Inflammatory macrophage treated with lipopolysaccharide for 4 hours (primary cell): ENCODE measurements at regions not wholly inside any gene's neighbourhood (a gene's known extent, or its start where the extent isn't known, plus 50 kb on each side); places are given as distances from the start of the nearest gene placed in this dataset.
A peak's percentile ranks its signal among the peaks of the same experiment; 100 is the strongest.

Experiments used
- DNase-seq: peaks from one replicate; pipeline ENCODE4 v3.0.0-alpha.2; 2020

- peak; percentile 69 for DNase-seq
These were observed 515.7 kb downstream of the RPS24 start for GRCh38 chr10:78549140-78549935.

GRCh38 chr10:78550090-78550489 is 516.4 kb downstream of the RPS24 start:
- DNase-seq, result no peak

GRCh38 chr10:78550716-78551115 is 517.1 kb downstream of the RPS24 start:
- peak; percentile 32 for DNase-seq

- no peak for DNase-seq
These were observed 517.4 kb upstream of the ZMIZ1 start for GRCh38 chr10:78551184-78552005.

- no peak for DNase-seq
These were observed 516.4 kb upstream of the ZMIZ1 start for GRCh38 chr10:78552261-78552811.

- no peak for DNase-seq
These were observed 515.0 kb upstream of the ZMIZ1 start for GRCh38 chr10:78553792-78554191.

- no peak for DNase-seq
These were observed 513.6 kb upstream of the ZMIZ1 start for GRCh38 chr10:78555128-78555527.

- DNase-seq, result peak; percentile 80
These were observed 511.9 kb upstream of the ZMIZ1 start for GRCh38 chr10:78556705-78557432.

- no peak for DNase-seq
These were observed 511.3 kb upstream of the ZMIZ1 start for GRCh38 chr10:78557433-78557925.

GRCh38 chr10:78559661-78560340 is 509.0 kb upstream of the ZMIZ1 start:
- no peak for DNase-seq

GRCh38 chr10:78560341-78560688 is 508.5 kb upstream of the ZMIZ1 start:
- no peak for DNase-seq

- no peak for DNase-seq
These were observed 505.5 kb upstream of the ZMIZ1 start for GRCh38 chr10:78563314-78563713.

- DNase-seq, result no peak
These were observed 502.9 kb upstream of the ZMIZ1 start for GRCh38 chr10:78565841-78566240.

GRCh38 chr10:78566284-78567111 is 502.3 kb upstream of the ZMIZ1 start:
- no peak for DNase-seq

- DNase-seq, result peak; percentile 50
These were observed 500.9 kb upstream of the ZMIZ1 start for GRCh38 chr10:78567680-78568455.

- DNase-seq, result peak; percentile 80
These were observed 500.1 kb upstream of the ZMIZ1 start for GRCh38 chr10:78568620-78569019.

- no peak for DNase-seq
These were observed 498.0 kb upstream of the ZMIZ1 start for GRCh38 chr10:78570633-78571235.

GRCh38 chr10:78571286-78571685 is 497.5 kb upstream of the ZMIZ1 start:
- DNase-seq, result no peak

GRCh38 chr10:78571891-78572290 is 496.9 kb upstream of the ZMIZ1 start:
- no peak for DNase-seq

- no peak for DNase-seq
These were observed 496.2 kb upstream of the ZMIZ1 start for GRCh38 chr10:78572565-78572964.
